ENCODE measurements at regions not wholly inside any gene's neighbourhood (a gene's known extent, or its start where the extent isn't known, plus 50 kb on each side); places are given as distances from the start of the nearest gene placed in this dataset.

- TF ChIP-seq POLR2A (IDR thresholded peaks at IDR 0.05) (no peak), POLR2AphosphoS5 (IDR thresholded peaks at IDR 0.05) (no peak), CTCF (IDR thresholded peaks at IDR 0.05) (no peak)
- intact Hi-C loops (cut with DNase I), result no loop called here
- Histone ChIP-seq H3K36me3 (no peaks in the 10 kb centered on the region), H3K27ac (no peak overlapping the region), H3K4me3 (no peak overlapping the region), H3K4me1 (replicated peaks) (no peaks in the 10 kb centered on the region), H3K27me3 (replicated peaks; ENCODE audit: insufficient read depth) (no peaks in the 10 kb centered on the region), H3K9me3 (no peaks in the 10 kb centered on the region)
- WGBS, result 50% methylated on average over 1 of the region's 1 CpG
- no peak for DNase-seq (ENCODE audit: low spot score)
Measured at GRCh38 chr2:18230668-18231067, 329.8 kb downstream of the RDH14 start.

DNA sequence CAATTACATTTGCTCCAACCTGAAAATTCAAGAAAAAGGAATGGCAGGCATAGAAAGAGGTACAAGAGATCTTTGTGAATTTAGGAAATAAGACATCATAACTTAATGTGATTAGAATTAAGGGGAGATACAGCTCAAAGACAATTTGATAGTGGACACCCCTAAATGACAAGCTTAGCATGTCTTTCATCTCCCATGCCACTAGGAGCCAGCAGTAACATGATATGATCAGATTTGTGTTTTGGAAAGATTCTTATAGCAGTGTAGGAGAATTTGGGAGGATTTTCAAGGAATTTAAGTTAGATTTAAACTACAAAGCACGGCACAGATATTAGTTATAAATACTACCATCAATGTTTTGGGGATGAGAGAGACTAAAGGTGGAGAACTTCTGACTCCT is 340.8 kb downstream of the RDH14 start:
- no peak for TF ChIP-seq CTCF (IDR thresholded peaks at IDR 0.05)
- no peak for TF ChIP-seq POLR2A (IDR thresholded peaks at IDR 0.05)
- no peak for TF ChIP-seq POLR2AphosphoS5 (IDR thresholded peaks at IDR 0.05)
- no peaks in the 10 kb centered on the region for H3K27me3 ChIP-seq (replicated peaks; ENCODE audit: insufficient read depth)
- intact Hi-C loops (cut with DNase I), result no loop called here
- no peak overlapping the region for H3K27ac ChIP-seq
- WGBS, result 0% methylated on average over 1 of the region's 1 CpG
- H3K36me3 ChIP-seq, result no peaks in the 10 kb centered on the region
- no peaks in the 10 kb centered on the region for H3K4me1 ChIP-seq (replicated peaks)
- DNase-seq (ENCODE audit: low spot score), result no peak
- H3K9me3 ChIP-seq, result no peaks in the 10 kb centered on the region
- no peak overlapping the region for H3K4me3 ChIP-seq

GRCh38 chr2:18218160-18218933 is 339.9 kb downstream of the KCNS3 start:
- Histone ChIP-seq H3K27ac (no peak overlapping the region), H3K4me3 (no peak overlapping the region), H3K4me1 (replicated peaks) (no peaks in the 10 kb centered on the region), H3K9me3 (no peaks in the 10 kb centered on the region), H3K27me3 (replicated peaks; ENCODE audit: insufficient read depth) (no peaks in the 10 kb centered on the region), H3K36me3 (no peaks in the 10 kb centered on the region)
- WGBS, result 75% methylated on average over 7 of the region's 7 CpGs
- no peak for DNase-seq (ENCODE audit: low spot score)
- TF ChIP-seq POLR2A (IDR thresholded peaks at IDR 0.05) (no peak), POLR2AphosphoS5 (IDR thresholded peaks at IDR 0.05) (no peak), CTCF (IDR thresholded peaks at IDR 0.05) (no peak)
- intact Hi-C loops (cut with DNase I), result no loop called here

- no peak for DNase-seq (ENCODE audit: low spot score)
- Histone ChIP-seq H3K36me3 (no peaks in the 10 kb centered on the region), H3K9me3 (no peaks in the 10 kb centered on the region), H3K4me1 (replicated peaks) (no peaks in the 10 kb centered on the region), H3K4me3 (no peak overlapping the region), H3K27ac (no peak overlapping the region), H3K27me3 (replicated peaks; ENCODE audit: insufficient read depth) (no peaks in the 10 kb centered on the region)
- TF ChIP-seq POLR2A (IDR thresholded peaks at IDR 0.05) (no peak), POLR2AphosphoS5 (IDR thresholded peaks at IDR 0.05) (no peak), CTCF (IDR thresholded peaks at IDR 0.05) (no peak)
- WGBS, result 55% methylated on average over 2 of the region's 2 CpGs
- intact Hi-C loops (cut with DNase I), result no loop called here
Measured at GRCh38 chr2:18214936-18215335, 336.5 kb downstream of the KCNS3 start.

- WGBS, result 87% methylated on average over 11 of the region's 11 CpGs
- intact Hi-C loops (cut with DNase I), result no loop called here
Measured at GRCh38 chr2:18213986-18214385, 335.5 kb downstream of the KCNS3 start.

More at GRCh38 chr2:18213986-18214385, 335.5 kb downstream of the KCNS3 start:
- Histone ChIP-seq H3K27ac (no peak overlapping the region), H3K9me3 (no peaks in the 10 kb centered on the region), H3K27me3 (replicated peaks; ENCODE audit: insufficient read depth) (no peaks in the 10 kb centered on the region), H3K36me3 (no peaks in the 10 kb centered on the region), H3K4me1 (replicated peaks) (no peaks in the 10 kb centered on the region), H3K4me3 (no peak overlapping the region)
- TF ChIP-seq CTCF (IDR thresholded peaks at IDR 0.05) (no peak), POLR2A (IDR thresholded peaks at IDR 0.05) (no peak), POLR2AphosphoS5 (IDR thresholded peaks at IDR 0.05) (no peak)
- DNase-seq (ENCODE audit: low spot score), result no peak
